HG02840 (cell line): ENCODE measurements at regions not wholly inside any gene's neighbourhood (a gene's known extent, or its start where the extent isn't known, plus 50 kb on each side); places are given as distances from the start of the nearest gene placed in this dataset.
"Not testable (repeated sequence)": the region's sequence is repeated elsewhere in the genome, so short reads cannot be mapped to it uniquely, and the experiment has no call there.

Experiments used
- ATAC-seq: cut with Tn5 transposase; IDR thresholded peaks from one replicate; pipeline ENCODE4 v1.9.1; 2021; ENCODE audit warnings: mild to moderate bottlenecking, moderate library complexity, moderate number of reproducible peaks; ENCODE audit not compliant: unreplicated experiment, low FRiP score

GRCh38 chr2:160583813-160584537 is 90.4 kb upstream of the RBMS1 start:
- no peak for ATAC-seq

DNA sequence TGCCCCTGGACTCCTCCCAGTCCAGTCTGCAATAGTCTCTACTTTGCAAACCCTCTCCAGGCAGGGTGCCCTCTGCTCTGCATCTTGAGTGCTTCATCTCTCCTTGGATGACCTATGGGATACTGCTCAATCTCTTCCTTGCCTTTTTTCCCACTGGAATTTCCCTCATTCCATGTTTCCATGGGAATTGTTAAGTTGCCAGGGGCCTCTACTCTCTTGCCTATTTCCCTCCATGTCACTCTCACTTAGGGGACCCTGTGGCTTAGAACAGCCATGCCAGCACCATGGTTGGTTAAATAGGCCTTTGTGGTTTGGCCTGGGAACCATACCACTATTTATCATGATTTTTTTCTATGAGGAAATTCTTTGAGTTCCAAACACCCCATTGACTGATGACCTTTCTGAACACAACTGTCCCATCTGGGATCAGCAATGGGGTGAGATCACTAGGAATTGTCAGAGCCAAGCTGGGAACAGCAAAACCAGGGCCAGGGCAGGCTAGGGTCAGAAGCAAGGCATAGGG is 91.4 kb upstream of the RBMS1 start:
- no peak for ATAC-seq

- no peak for ATAC-seq
Measured at GRCh38 chr2:160590664-160591063, 97.1 kb upstream of the RBMS1 start.

DNA sequence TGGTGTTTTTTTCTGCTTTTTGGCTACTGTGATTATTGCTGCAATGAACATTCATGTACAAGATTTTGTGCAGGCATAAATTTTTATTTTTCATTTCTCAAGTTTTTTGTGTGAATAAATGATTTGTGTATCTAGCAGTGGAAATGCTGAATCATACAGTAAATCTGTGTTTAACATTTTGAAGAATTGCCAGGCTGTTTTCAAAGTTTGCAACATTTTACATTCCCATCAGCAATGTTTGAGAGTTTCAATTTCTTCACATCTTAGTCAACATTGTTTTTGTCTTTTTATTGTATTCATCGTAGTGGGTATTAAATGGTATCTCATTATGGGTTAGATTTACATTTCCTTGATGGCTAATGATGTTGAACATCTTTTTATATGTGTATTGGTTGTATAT is 98.8 kb upstream of the RBMS1 start:
- no peak for ATAC-seq

DNA sequence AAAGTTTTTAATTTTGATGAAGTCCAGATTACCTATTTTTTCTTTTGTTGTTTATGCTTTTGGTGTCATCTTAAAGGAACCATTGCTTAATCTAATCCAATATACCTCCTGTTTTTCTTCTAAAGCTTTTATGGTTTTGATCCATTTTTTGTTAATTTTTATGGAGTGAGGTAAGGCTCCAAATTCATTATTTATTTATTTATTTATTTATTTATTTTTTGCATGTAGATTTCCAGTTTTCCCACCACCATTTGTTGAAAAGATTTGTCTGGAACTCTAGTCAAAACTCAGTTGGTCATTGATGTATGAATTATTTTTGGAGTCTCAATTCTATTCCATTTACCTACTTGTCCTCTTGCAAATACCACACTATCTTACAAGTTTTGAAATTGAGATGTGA is 99.4 kb upstream of the RBMS1 start:
- no peak for ATAC-seq

GRCh38 chr2:160596441-160596840 is 102.8 kb upstream of the RBMS1 start:
- no peak for ATAC-seq

- ATAC-seq, result not testable (repeated sequence)
Measured at GRCh38 chr2:160600437-160600836, 106.8 kb upstream of the RBMS1 start.

DNA sequence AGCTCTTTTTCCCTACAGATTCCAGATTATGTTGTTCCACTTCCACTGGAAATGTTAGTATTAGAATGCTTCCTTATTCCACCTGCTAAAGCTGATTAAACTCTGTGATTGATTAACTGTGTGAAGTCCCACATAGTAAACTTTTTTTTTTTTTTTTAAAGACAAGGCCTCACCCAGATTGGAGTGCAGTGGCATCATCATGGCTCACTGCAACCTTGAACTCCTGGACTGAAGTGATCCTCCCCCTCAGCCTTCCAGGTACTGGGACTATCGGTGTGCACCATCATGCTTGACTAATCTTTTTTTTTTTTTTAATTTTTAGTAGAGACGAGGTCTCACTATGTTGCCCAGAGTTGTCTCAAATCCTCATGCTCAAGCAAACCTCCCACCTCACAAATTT is 108.5 kb upstream of the RBMS1 start:
- no peak for ATAC-seq

DNA sequence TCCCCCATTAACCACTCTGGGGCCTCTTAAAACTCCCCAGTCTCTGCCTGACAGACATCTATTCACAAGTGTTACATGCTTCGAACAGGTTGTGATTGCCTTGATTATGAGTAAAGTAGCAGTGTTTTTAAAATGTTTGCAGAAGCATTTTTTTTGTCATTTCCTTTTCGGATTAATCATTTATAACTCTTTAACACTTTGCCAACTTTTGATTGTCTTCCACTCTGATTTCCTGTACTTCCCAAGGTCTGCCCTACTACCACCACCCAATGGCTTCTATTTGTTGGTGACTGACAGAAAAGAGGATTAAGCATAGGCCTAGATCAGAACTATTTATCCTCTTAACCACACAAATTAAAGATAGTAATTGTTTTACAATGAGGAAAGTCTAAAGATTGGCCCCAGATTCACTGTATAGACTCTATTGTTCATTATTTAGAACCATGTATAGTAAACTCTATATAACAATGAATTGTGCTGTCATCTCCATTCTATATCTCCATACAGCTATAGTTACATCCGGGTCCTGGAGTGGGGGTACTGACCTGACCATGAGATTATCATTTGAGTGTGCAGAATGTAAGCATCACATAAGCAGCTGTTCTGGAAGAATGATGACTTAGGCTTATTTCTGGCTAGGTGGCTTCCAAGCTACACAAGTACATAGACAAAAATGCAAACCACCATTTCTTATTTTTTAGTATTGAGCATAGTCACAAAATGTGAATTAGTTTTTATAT is 110.3 kb upstream of the RBMS1 start:
- ATAC-seq, result no peak

GRCh38 chr2:160606341-160606740 is 112.7 kb upstream of the RBMS1 start:
- ATAC-seq, result no peak

- no peak for ATAC-seq
Measured at GRCh38 chr2:160608599-160608998, 115.0 kb upstream of the RBMS1 start.

- no peak for ATAC-seq
Measured at GRCh38 chr2:160609346-160609745, 115.7 kb upstream of the RBMS1 start.

DNA sequence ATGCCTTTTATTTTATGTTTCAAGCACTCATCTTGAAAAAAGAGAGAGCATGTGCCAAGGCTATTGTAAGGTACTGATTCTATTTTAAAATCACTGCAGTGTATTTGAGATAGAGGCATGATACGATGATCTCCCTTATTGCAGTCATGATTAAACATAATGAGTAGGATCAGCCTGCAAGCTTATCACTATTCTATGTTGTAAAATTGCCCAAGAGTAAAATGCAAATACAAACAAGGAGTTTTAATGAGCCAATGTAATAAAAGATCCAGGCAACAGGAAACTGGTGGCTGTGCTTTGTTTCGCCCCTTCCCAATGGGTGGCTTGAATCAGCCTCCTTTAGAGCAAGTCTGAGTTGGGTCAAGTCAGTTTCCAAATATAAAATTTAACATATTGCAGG is 116.4 kb upstream of the RBMS1 start:
- no peak for ATAC-seq

GRCh38 chr2:160612266-160612856 is 118.8 kb upstream of the RBMS1 start:
- ATAC-seq, result no peak

GRCh38 chr2:160613466-160614153 is 120.0 kb upstream of the RBMS1 start:
- no peak for ATAC-seq

DNA sequence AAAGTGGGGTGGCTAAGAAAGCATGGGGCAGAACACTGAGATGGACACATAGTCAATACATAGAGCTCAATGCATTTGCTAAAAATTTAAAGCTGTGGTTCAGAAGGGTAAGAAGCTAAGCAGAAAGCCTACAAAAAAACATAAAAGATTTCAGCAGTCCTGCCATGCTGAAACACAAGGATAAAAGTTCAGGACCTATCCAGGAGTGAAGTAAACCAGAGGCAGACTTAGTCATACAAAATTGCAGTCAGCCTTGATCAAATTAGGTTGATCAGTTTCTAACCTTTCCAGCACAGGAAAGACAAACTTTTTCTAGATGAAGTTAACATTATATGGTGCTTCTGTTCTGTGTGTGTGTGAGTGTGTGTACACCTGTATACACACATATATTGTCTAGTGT is 120.8 kb upstream of the RBMS1 start:
- no peak for ATAC-seq

DNA sequence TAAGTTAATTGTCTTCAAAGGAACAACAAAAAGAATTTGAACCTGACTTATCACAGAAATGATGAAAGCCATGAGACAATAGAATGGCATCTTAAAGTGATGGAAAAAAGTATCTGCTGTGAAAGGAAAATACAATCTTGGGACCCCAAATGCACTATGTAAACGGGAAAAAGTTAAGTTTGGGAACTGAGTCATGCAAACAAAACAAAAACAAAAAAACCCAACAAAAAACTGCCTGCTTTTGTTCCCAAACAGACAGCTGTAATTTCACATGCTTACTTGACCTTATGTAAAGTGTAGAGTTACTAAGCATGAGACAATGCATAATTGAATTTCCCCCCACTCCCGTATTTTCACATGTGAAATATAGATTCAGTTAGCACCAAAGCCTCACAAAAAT is 122.1 kb upstream of the RBMS1 start:
- no peak for ATAC-seq

GRCh38 chr2:160616149-160616548 is 122.5 kb upstream of the RBMS1 start:
- no peak for ATAC-seq

DNA sequence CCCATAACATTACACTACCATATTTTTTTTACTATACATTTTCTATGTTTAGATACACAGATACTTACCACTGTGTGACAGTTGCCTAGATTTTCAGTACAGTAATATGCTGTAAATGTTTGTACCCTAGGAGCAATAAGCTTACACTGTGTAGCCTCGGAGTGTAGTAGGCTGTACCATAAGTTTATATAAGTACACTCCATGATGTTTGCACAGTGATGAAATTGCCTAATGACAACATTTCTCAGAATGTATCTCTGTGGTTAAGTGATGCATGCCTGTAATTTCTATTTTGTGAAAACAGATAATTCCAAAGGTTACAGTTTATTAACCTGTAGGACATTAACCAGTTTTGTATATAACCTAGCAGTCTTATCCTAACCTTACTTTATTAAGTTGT is 128.1 kb upstream of the RBMS1 start:
- ATAC-seq, result no peak

DNA sequence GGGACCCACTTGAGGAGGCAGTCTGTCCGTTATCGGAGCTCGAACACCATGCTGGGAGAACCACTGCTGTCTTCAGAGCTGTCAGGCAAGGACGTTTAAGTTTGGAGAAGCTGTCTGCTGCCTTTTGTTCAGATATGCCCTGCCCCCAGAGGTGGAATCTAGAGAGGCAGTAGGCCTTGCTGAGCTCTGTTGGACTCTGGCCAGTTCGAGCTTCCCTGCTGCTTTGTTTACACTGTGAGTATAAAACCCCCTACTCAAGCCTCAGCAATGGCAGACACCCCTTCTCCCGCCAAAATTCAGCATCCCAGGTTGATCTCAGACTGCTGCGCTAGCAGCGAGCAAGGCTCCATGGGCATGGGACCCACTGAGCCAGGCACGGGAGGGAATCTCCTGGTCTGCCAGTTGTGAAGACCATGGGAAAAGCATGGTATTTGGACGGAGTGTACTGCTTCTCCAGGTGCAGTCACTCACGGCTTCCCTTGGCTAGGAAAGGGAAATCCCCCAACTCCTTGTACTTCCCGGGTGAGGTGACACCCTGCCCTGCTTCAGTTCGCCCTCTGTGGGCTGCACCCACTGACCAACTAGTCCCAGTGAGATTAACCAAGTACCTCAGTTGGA is 134.5 kb upstream of the RBMS1 start:
- not testable (repeated sequence) for ATAC-seq

DNA sequence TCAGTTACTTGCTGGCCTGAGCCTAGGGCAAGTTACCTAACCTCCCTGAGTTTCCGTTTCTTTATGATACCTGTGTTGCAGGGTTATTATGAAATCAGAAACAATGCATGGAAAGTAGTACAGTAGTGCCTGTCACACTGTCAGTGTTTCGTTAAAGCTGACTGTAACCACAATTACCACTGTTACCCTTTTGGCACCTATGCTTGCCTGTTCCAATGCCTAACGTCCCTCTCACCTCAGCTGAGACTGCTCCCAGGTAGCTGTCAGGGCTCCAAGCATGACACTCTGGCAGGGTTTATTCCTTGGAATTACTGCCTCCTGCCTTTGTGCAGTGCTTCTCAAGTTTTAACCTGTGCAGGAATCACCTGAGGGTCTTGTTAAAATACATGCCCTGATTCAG is 135.2 kb upstream of the RBMS1 start:
- no peak for ATAC-seq
